NCI-H345 treated with DMSO at 0.1 percent for 48 hours (cell line): ENCODE measurements at regions not wholly inside any gene's neighbourhood (a gene's known extent, or its start where the extent isn't known, plus 50 kb on each side); places are given as distances from the start of the nearest gene placed in this dataset.

Source experiments
- DNase-seq: peaks from one replicate; lab custom pipeline; 2025; ENCODE audit not compliant: unreplicated experiment; lab: John Stamatoyannopoulos, UW

DNA sequence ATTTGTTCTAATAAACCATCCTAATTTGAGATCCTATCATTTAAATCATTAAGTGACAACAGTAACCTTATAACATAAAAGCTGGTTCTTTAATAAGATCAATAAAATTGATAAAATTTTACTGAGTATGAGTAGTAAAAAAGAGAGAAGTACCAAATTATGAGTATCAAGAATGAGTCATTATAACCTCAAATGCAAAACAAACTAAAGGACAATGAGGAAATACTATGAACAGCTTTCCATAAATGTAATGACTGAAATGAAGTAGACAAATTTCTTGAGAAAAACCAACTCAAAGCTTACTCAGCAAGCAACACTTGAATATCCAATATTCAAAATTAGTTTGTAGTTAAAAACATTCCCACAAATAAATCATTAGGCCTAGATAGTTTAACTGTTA lies 433.0 kb downstream of the ZEB2 start:
- DNase-seq, result no peak

DNA sequence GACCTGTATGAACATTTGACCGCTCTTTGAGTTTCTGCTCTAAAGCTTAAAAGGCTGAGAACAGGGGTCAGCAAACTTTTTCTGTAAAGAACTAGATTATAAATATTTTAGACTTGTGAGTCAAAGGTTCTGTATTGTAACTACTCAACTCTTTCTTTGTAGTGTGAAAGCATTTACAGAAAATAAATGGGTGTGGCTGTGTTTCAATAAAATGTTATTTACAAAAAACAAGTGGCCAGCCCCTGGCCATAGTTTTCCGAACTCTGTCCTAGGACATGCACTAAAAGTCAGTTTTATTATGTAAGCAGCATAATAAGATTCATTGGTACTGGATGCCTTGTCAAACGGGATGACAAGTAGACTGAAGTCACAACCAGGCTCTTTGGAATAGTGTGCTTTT lies 434.9 kb downstream of the ZEB2 start:
- no peak for DNase-seq

GRCh38 chr2:144084114-144084661 lies 435.7 kb downstream of the ZEB2 start:
- DNase-seq, result no peak

GRCh38 chr2:144083211-144083610 lies 436.7 kb downstream of the ZEB2 start:
- DNase-seq, result no peak

DNA sequence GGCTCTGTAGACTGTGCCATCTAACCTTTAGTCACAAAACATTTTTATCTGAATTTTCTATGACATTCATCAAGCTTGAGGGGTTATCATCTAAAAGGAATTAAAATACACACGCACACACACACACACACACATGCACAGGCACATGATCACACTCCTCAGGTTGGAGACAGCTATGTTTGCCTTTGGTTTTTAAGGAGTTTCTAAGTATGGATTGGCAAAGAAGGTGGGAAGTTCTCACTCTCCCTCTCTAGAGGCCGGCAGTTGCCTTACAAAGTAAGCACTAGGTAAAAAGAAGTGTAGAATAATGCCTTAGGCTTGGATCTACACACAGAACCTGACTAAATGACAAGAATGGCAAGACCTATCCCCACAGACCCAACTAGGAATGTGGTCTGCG lies 437.1 kb downstream of the ZEB2 start:
- DNase-seq, result no peak

DNA sequence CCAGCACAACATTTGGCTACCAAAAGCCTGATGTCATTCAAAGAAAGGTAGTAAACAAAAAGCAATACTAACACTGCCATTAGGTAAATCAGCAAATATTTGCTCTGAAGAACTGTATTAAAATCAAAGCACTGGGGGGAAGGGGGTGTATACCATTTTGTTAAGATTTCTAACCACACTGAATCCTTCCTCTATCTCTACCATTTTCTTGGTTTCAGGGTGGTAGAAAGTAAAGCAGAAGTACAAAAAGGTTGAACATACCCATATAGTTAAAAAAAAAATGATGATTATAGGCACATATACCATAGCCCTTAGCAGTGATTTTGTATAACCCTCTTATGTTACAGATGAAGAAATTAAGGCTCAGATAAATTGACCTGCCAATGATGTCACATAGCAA lies 437.6 kb downstream of the ZEB2 start:
- DNase-seq, result no peak

GRCh38 chr2:144081272-144081671 lies 438.6 kb downstream of the ZEB2 start:
- DNase-seq, result no peak

DNA sequence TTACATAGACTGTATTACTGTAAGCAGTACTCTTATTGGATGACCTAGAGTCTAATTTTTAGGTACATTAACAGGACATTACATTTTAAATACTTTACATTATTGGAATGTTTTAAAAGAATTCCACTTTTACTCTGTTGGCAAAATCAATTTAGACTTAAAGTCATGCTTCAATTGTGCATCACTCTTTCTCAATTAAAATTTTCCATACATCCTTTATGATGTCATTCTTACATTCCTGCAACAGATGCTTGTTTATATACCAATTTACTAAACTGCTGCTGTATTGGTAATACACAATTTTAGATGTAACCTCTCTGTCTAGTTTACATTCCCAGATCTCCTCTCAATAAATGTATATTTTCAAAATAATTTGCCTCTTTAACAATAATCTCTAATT lies 440.1 kb downstream of the ZEB2 start:
- DNase-seq, result no peak

DNA sequence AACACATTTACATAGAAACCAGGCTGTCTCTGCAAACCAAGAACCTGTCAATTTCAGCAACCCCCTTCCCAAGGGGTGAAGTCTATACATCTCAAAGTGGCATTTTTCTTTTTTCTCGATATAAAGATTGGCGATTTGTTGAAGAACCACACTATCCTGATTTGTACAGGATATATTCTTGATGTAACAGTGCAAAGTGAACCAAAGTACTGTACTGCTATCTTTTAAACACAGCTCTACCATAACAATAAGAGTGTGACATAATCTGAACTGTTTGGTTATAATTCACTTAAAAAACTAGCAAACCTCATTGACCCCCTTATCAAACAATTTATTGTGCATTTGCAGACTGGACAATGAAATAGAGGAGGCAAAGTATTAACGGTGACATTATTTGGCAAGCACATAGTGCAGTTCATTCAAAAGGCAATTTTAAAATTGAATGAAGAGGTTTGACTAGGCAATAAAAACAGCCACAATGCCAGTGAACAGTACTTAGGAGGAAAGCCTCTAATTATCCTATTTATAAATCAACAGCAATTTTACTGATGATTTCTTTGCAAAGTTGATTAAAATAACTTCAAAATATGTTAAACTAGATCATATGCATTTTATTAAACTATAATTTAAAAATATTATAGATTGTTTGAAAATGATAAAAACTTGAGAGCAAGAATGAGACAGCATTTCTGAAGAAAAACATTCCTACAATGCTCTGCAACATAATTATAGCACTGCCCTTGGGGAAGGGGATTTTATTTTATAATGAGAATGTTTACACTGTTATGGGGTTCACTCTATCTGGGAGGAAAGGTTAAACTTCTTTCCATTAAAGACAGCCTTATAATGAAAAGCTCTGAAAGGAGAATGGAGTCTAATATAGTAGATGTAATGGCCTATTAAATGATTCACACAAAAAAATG lies 440.9 kb downstream of the ZEB2 start:
- DNase-seq, result no peak

DNA sequence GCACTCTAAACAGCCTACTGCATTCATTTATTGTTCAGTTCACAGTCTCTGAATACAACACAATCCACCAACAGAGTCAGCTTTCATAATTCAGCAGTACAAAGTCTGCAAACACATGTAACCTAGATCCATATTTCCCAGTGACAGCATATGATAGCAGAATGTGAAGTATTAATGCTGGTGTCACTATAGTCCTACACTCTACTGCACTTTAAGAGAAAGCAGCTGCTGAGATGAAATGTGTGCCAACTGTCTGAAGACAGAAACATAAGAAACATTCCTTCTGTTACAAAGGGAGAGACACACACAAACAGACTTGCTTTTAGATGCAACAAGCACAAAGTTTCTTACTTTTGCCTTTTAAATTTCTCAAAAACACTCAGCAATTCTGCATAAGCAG lies 441.8 kb downstream of the ZEB2 start:
- DNase-seq, result no peak

DNA sequence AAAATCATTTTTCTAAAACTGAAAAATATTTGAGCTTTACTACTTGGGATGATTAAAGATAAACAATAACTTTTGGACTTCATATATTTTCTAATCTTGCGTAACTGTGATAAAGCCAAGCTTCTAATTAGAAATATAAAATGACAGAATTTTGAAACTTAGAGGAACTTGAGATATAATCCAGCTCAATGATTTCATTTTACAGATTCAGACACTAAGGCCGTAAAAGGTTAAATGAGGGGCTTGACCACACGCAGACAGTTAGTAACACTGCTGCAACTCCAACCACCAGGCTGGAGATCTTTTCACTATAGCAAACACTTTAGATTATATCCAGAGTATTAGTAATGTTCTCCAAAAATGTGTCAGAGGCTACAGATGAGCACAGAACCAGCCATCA lies 445.5 kb downstream of the ZEB2 start:
- DNase-seq, result no peak

- DNase-seq, result no peak
These were observed 448.5 kb downstream of the ZEB2 start for GRCh38 chr2:144071461-144071860.

DNA sequence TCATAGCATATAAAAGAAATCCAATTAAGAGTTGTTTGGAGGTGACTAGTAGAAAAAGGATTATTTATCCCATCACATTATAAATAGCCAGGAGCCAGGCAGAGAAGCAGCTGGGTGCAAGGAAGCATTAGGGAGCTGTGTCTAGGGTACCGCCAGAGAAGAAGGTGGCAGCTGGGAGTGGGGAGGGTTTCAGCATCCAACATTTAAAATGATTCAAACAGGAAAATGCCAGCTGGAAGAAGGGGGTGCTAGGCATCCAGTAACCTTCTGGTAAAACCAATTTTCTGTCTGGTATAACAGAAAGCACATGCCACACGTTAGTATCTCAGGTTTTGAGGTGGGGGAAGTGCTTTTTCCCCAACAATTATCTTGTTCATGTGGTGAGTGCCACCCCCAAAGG lies 452.4 kb downstream of the ZEB2 start:
- DNase-seq, result no peak

GRCh38 chr2:144063602-144064001 lies 456.3 kb downstream of the ZEB2 start:
- DNase-seq, result no peak

DNA sequence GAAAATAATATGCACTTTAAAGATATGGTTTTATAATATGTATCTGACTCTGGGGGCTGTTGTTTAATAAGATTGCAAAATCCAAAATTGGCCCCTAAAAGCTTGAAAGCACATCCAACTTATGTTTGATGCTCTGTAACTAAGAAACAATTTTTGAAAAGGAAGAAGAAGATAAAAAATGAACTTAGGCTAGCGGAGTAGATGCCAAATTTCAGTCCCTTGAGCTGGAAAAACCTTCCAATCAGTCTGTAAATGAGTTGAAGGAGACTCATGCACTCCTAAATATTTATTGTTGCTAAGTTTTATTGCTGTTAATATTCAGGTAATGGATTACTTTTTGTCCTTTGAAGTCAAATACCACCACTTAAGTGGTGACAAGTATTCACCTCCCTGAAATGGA lies 465.0 kb downstream of the ZEB2 start:
- no peak for DNase-seq

GRCh38 chr2:144052083-144052482 lies 467.8 kb downstream of the ZEB2 start:
- no peak for DNase-seq

- DNase-seq, result no peak
These were observed 470.8 kb downstream of the ZEB2 start for GRCh38 chr2:144049137-144049536.

DNA sequence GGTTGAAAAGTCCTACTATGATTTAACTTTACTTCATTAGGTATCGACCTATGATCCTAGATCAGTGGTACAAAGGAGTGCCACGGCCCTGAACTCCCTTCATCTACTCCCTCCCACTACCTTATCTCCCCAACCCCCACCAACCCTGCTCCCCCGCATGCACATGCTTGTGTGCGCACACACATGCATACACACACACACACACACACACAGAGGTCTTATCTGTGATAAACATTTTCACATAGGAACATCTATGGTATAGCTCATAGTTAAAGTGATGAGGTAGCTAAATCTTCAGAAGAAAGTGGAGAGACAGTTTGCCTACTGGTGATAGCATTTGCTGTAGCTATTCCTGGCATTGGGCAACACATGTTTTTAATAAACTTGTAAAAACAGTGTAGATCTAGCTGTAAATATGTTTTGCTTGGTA lies 471.3 kb downstream of the ZEB2 start:
- no peak for DNase-seq

GRCh38 chr2:144042751-144043150 lies 477.2 kb downstream of the ZEB2 start:
- DNase-seq, result no peak

DNA sequence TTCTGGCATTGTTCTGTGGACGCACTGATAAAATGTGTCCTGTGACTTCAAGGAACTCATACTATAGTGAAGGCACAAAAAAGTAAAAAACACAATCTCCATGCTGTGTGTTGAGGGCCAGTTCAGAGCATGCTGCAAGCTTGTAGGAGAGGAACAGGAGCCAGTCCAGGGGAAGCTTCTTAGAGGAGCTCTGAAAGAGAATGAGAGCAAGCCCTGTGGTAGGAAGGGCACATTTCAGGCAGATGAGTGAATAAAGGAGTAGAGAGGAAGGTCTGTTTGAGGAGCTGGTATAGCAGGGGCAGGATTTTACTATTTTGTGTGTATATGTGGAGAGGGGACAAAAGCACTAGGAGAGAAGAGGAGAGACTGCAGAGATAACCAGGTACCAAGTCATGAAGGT lies 478.3 kb downstream of the ZEB2 start:
- no peak for DNase-seq

DNA sequence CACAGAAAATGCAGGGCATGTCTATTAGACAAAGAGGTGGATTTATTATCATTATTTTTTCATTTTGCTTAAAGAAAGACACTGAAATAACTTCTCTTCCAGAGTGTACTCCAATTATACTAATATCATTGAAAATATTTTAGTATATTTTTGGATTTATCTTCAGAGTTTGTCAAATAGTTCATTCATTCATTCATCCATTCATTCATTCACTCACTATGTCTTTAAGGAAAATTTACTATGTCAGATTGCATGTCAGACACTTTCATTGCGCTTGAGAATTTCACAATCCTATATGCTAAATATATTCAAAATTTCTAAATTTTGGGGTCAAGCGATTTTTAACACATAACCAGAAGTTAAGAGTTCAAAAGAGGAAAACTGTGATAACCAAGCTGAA lies 479.1 kb downstream of the ZEB2 start:
- DNase-seq, result no peak

- no peak for DNase-seq
These were observed 487.4 kb downstream of the ZEB2 start for GRCh38 chr2:144032566-144032965.

- DNase-seq, result no peak
These were observed 489.1 kb downstream of the ZEB2 start for GRCh38 chr2:144030791-144031190.
